ENCODE measurements at regions not wholly inside any gene's neighbourhood (a gene's known extent, or its start where the extent isn't known, plus 50 kb on each side); places are given as distances from the start of the nearest gene placed in this dataset.

- no peak for TF ChIP-seq GATA2 (IDR thresholded peaks at IDR 0.05; ENCODE audit: low read depth, low read length)
- TF ChIP-seq GATA3 (IDR thresholded peaks at IDR 0.05; ENCODE audit: low read depth, low read length) = no peak
Observed at GRCh38 chr21:23245255-23245654, 2247.0 kb downstream of the NCAM2 start.

- TF ChIP-seq GATA2 (IDR thresholded peaks at IDR 0.05; ENCODE audit: low read depth, low read length) (no peak), GATA3 (IDR thresholded peaks at IDR 0.05; ENCODE audit: low read depth, low read length) (no peak)
Observed at GRCh38 chr21:23223882-23224281, 2225.7 kb downstream of the NCAM2 start.

GRCh38 chr21:23218667-23219066 lies 2220.5 kb downstream of the NCAM2 start:
- no peak for TF ChIP-seq GATA3 (IDR thresholded peaks at IDR 0.05; ENCODE audit: low read depth, low read length)
- no peak for TF ChIP-seq GATA2 (IDR thresholded peaks at IDR 0.05; ENCODE audit: low read depth, low read length)

- TF ChIP-seq GATA3 (IDR thresholded peaks at IDR 0.05; ENCODE audit: low read depth, low read length) = no peak
- TF ChIP-seq GATA2 (IDR thresholded peaks at IDR 0.05; ENCODE audit: low read depth, low read length) = no peak
Observed at GRCh38 chr21:23217597-23217996, 2219.4 kb downstream of the NCAM2 start.

GRCh38 chr21:23215261-23215660 lies 2217.1 kb downstream of the NCAM2 start:
- TF ChIP-seq GATA2 (IDR thresholded peaks at IDR 0.05; ENCODE audit: low read depth, low read length) (no peak), GATA3 (IDR thresholded peaks at IDR 0.05; ENCODE audit: low read depth, low read length) (no peak)
